C4-2B (cell line): ENCODE measurements at regions not wholly inside any gene's neighbourhood (a gene's known extent, or its start where the extent isn't known, plus 50 kb on each side); places are given as distances from the start of the nearest gene placed in this dataset.

Source experiments
- CTCF ChIP-seq: fragments of 450-650 bp; conservative IDR thresholded peaks from 2 replicates; pipeline ENCODE4 v1.5.1; 2017; ENCODE audit warnings: mild to moderate bottlenecking
- ZFX ChIP-seq: fragments of 450-650 bp; IDR thresholded peaks from 2 replicates; pipeline ENCODE4 v1.6.1; 2017

- TF ChIP-seq CTCF = no peak
- TF ChIP-seq ZFX = no peak
These were observed 430.5 kb upstream of the ANO3 start for GRCh38 chr11:25901415-25901814.
